SK-N-SH (cell line): ENCODE measurements at regions not wholly inside any gene's neighbourhood (a gene's known extent, or its start where the extent isn't known, plus 50 kb on each side); places are given as distances from the start of the nearest gene placed in this dataset.

Experiments
- CTCF ChIA-PET: fragments of 300-600, 350-600 bp; formaldehyde crosslinking; extraction: SDS; loops from one replicate; lab custom pipeline; 2021; lab: Yijun Ruan, JAX
- POLR2A ChIA-PET: fragments of 350-600 bp; sonication (Branson Sonifier 250); formaldehyde crosslinking; extraction: SDS; loops from one replicate; lab custom pipeline; 2020; ENCODE audit warnings: antibody characterized with exemption, inconsistent platforms; lab: Yijun Ruan, JAX
- DNase-seq: peaks from one replicate; pipeline ENCODE4 v3.0.0; 2012
- H2AFZ ChIP-seq: fragments of 200-600 bp; sonication (generic); 2 replicates; pipeline ENCODE4 v1.8.1; 2016; ENCODE audit warnings: antibody characterized with exemption, mild to moderate bottlenecking, low read depth
- H3F3A ChIP-seq: fragments of 200-600 bp; sonication (generic); replicated peaks from 2 replicates; pipeline ENCODE3; 2016; ENCODE audit warnings: antibody characterized with exemption, mild to moderate bottlenecking; ENCODE audit not compliant: insufficient read depth
- H3K27ac ChIP-seq, 2 experiments: fragments of 200-500 bp in 1 of 2; fragments of 200-600 bp in 1 of 2; sonication (Bioruptor generic) in 1 of 2; sonication (generic), shearing (Covaris generic) in 1 of 2; 2 replicates each; pipeline versions ENCODE4 v1.5.1 to v1.6.1; 2014 to 2016; ENCODE audit warnings: low read depth in 2 of 2, inconsistent platforms in 1 of 2, low read length in 1 of 2, mild to moderate bottlenecking in 1 of 2, mixed read lengths in 1 of 2
- H3K27me3 ChIP-seq: fragments of 200-600 bp; sonication (generic), shearing (Covaris generic); 2 replicates; pipeline ENCODE4 v1.6.1; 2016; ENCODE audit warnings: mixed run types; ENCODE audit not compliant: insufficient read depth
- H3K36me3 ChIP-seq, 2 experiments: fragments of 200-500 bp in 1 of 2; fragments of 200-600 bp in 1 of 2; sonication (Bioruptor generic) in 1 of 2; sonication (generic) in 1 of 2; replicated peaks in 1 of 2; 2 replicates each; pipeline versions ENCODE3 to v1.5.1; 2014 to 2016; ENCODE audit warnings: low read length in 1 of 2, mild to moderate bottlenecking in 1 of 2; ENCODE audit not compliant: insufficient read depth in 2 of 2, control insufficient read depth in 1 of 2
- H3K4me1 ChIP-seq, 2 experiments: fragments of 200-500 bp in 1 of 2; fragments of 200-600 bp in 1 of 2; sonication (Bioruptor generic) in 1 of 2; sonication (generic), shearing (Covaris generic) in 1 of 2; 2 replicates each; pipeline versions ENCODE4 v1.5.1 to v1.6.1; 2014 to 2016; ENCODE audit warnings: low read depth in 1 of 2, low read length in 1 of 2, mixed run types in 1 of 2; ENCODE audit not compliant: insufficient read depth in 2 of 2, control insufficient read depth in 1 of 2
- H3K4me2 ChIP-seq: fragments of 200-600 bp; sonication (generic), shearing (Covaris generic); 2 replicates; pipeline ENCODE4 v1.6.1; 2017; ENCODE audit warnings: mixed run types
- H3K4me3 ChIP-seq, 2 experiments: fragments of 200-500 bp in 1 of 2; fragments of 200-600 bp in 1 of 2; sonication (Bioruptor generic) in 1 of 2; sonication (generic), shearing (Covaris generic) in 1 of 2; 2 replicates each; pipeline versions ENCODE4 v1.5.1 to v1.8.1; 2014 to 2016; ENCODE audit warnings: low read depth in 2 of 2, inconsistent platforms in 1 of 2, low read length in 1 of 2, mild to moderate bottlenecking in 1 of 2, mixed read lengths in 1 of 2, moderate library complexity in 1 of 2
- H3K79me2 ChIP-seq: fragments of 200-600 bp; sonication (generic); 2 replicates; pipeline ENCODE4 v1.8.1; 2017; ENCODE audit warnings: mild to moderate bottlenecking; ENCODE audit not compliant: insufficient read depth
- H3K9ac ChIP-seq: fragments of 200-600 bp; sonication (generic); 2 replicates; pipeline ENCODE4 v1.6.1; 2017; ENCODE audit warnings: mixed run types
- H3K9me2 ChIP-seq: fragments of 200-600 bp; sonication (generic); 2 replicates; pipeline ENCODE4 v1.6.1; 2017; ENCODE audit warnings: mixed run types
- H3K9me3 ChIP-seq: fragments of 200-600 bp; sonication (generic); 2 replicates; pipeline ENCODE4 v1.6.1; 2017; ENCODE audit warnings: mixed run types, mild to moderate bottlenecking, moderate library complexity
- H4K20me1 ChIP-seq: fragments of 200-600 bp; sonication (generic); 2 replicates; pipeline ENCODE4 v1.6.1; 2017; ENCODE audit warnings: mild to moderate bottlenecking, mixed run types; ENCODE audit not compliant: insufficient read depth
- CHD2 ChIP-seq: fragments of 150-350 bp; IDR thresholded peaks from 2 replicates; pipeline ENCODE4 v1.6.1; 2018; ENCODE audit warnings: low read length; ENCODE audit not compliant: partially characterized antibody
- EP300 ChIP-seq, 2 experiments: IDR thresholded peaks; 2 replicates each; pipeline versions ENCODE4 v1.4.0 to v1.6.1; 2012; ENCODE audit warnings: borderline replicate concordance in 1 of 2, low read depth in 1 of 2, low read length in 1 of 2
- EZH2phosphoT487 ChIP-seq: fragments of 200-600 bp; sonication (generic); IDR thresholded peaks from 2 replicates; pipeline ENCODE4 v1.6.1; 2017; ENCODE audit warnings: low read depth, mixed run types, mild to moderate bottlenecking, antibody characterized with exemption, moderate library complexity, borderline replicate concordance
- FOSL2 ChIP-seq: IDR thresholded peaks from 2 replicates; pipeline ENCODE4 v1.4.0; 2012; ENCODE audit warnings: low read depth, mild to moderate bottlenecking, moderate library complexity, borderline replicate concordance
- FOXJ3 ChIP-seq: sonication (generic); formaldehyde crosslinking; IDR thresholded peaks from 2 replicates; pipeline ENCODE4 v1.5.1; 2020; ENCODE audit warnings: mild to moderate bottlenecking, missing genetic modification reagents
- GATA2 ChIP-seq: sonication (generic); formaldehyde crosslinking; IDR thresholded peaks from 2 replicates; pipeline ENCODE4 v1.5.0; 2020; ENCODE audit warnings: mild to moderate bottlenecking, missing genetic modification reagents
- JUND ChIP-seq: IDR thresholded peaks from 2 replicates; pipeline ENCODE4 v1.4.0; 2012
- POLR2AphosphoS5 ChIP-seq: IDR thresholded peaks from 2 replicates; pipeline ENCODE4 v1.6.1; 2012; ENCODE audit warnings: low read depth, low read length
- RAD21 ChIP-seq: IDR thresholded peaks from 2 replicates; pipeline ENCODE4 v1.6.1; 2012; ENCODE audit warnings: mild to moderate bottlenecking, low read length
- RCOR1 ChIP-seq: fragments of 150-350 bp; IDR thresholded peaks from 2 replicates; pipeline ENCODE4 v1.6.1; 2017; ENCODE audit warnings: antibody characterized with exemption, low read length
- RXRA ChIP-seq: IDR thresholded peaks from 2 replicates; pipeline ENCODE4 v1.4.0; 2012; ENCODE audit warnings: low read depth, mild to moderate bottlenecking, borderline replicate concordance
- TCF12 ChIP-seq: IDR thresholded peaks from 2 replicates; pipeline ENCODE4 v1.4.0; 2012
- WGBS: methylation state at CpG from one replicate; pipeline ENCODE4 v1.1.6; 2017; ENCODE audit warnings: low lambda C conversion rate; 5-methylcytosine and 5-hydroxymethylcytosine counted together
- TF ChIP-seq, protein P1 (sequence below): IDR thresholded peaks from 2 replicates; pipeline ENCODE4 v1.6.1; 2012; ENCODE audit warnings: mild to moderate bottlenecking, low read depth, low read length, moderate library complexity
- TF ChIP-seq, protein P2 (sequence below): IDR thresholded peaks from 2 replicates; pipeline ENCODE4; 2012
- TF ChIP-seq, protein P3 (sequence below): fragments of 150-350 bp; IDR thresholded peaks from 2 replicates; pipeline ENCODE4 v1.6.1; 2017; ENCODE audit warnings: antibody characterized with exemption, low read length, low read depth, borderline replicate concordance
- TF ChIP-seq, protein P4 (sequence below): IDR thresholded peaks from 2 replicates; pipeline ENCODE4 v1.4.0; 2012; ENCODE audit warnings: low read depth
- TF ChIP-seq, protein P5 (sequence below): IDR thresholded peaks from 2 replicates; pipeline ENCODE4 v1.4.0; 2012; ENCODE audit warnings: low read depth, borderline replicate concordance

DNA sequence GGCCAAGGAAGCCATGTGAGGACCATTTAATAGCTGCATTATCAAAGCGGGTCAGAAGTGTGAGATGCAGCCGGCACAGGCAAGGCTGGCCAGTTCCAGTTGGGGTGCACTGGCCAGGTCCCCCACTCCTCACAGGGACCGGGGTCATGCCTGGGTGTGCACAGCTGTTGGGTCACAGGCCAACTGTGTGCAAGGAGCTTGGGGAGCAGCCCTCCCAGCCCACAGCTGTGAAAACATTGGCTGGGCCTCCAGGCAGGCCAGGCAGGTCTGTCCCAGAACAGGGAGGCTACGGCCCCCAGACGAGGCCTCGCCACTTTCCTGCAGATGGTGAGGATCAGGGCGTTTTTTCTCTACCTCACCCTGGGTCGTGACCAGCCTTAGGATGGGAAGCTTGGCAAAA, 521.0 kb downstream of the NTRK3 start (continued):
- TF ChIP-seq, protein P1, sequence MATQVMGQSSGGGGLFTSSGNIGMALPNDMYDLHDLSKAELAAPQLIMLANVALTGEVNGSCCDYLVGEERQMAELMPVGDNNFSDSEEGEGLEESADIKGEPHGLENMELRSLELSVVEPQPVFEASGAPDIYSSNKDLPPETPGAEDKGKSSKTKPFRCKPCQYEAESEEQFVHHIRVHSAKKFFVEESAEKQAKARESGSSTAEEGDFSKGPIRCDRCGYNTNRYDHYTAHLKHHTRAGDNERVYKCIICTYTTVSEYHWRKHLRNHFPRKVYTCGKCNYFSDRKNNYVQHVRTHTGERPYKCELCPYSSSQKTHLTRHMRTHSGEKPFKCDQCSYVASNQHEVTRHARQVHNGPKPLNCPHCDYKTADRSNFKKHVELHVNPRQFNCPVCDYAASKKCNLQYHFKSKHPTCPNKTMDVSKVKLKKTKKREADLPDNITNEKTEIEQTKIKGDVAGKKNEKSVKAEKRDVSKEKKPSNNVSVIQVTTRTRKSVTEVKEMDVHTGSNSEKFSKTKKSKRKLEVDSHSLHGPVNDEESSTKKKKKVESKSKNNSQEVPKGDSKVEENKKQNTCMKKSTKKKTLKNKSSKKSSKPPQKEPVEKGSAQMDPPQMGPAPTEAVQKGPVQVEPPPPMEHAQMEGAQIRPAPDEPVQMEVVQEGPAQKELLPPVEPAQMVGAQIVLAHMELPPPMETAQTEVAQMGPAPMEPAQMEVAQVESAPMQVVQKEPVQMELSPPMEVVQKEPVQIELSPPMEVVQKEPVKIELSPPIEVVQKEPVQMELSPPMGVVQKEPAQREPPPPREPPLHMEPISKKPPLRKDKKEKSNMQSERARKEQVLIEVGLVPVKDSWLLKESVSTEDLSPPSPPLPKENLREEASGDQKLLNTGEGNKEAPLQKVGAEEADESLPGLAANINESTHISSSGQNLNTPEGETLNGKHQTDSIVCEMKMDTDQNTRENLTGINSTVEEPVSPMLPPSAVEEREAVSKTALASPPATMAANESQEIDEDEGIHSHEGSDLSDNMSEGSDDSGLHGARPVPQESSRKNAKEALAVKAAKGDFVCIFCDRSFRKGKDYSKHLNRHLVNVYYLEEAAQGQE = no peak
- TF ChIP-seq FOSL2 (no peak), RCOR1 (no peak), FOXJ3 (CRISPR knock-in tag) (no peak), EZH2phosphoT487 (no peak), RAD21 (no peak), JUND (no peak), EP300 (IDR thresholded peaks at IDR 0.05; ENCODE audit: borderline replicate concordance in 1 of 2, low read depth in 1 of 2, low read length in 1 of 2) (no peak), GATA2 (CRISPR knock-in tag) (no peak), CHD2 (no peak)
- TF ChIP-seq, protein P2, sequence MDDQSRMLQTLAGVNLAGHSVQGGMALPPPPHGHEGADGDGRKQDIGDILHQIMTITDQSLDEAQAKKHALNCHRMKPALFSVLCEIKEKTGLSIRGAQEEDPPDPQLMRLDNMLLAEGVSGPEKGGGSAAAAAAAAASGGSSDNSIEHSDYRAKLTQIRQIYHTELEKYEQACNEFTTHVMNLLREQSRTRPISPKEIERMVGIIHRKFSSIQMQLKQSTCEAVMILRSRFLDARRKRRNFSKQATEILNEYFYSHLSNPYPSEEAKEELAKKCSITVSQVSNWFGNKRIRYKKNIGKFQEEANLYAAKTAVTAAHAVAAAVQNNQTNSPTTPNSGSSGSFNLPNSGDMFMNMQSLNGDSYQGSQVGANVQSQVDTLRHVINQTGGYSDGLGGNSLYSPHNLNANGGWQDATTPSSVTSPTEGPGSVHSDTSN = no peak
- TF ChIP-seq, protein P3, sequence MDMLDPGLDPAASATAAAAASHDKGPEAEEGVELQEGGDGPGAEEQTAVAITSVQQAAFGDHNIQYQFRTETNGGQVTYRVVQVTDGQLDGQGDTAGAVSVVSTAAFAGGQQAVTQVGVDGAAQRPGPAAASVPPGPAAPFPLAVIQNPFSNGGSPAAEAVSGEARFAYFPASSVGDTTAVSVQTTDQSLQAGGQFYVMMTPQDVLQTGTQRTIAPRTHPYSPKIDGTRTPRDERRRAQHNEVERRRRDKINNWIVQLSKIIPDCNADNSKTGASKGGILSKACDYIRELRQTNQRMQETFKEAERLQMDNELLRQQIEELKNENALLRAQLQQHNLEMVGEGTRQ = no peak
- TF ChIP-seq, all 33 proteins: peak for 0

DNA sequence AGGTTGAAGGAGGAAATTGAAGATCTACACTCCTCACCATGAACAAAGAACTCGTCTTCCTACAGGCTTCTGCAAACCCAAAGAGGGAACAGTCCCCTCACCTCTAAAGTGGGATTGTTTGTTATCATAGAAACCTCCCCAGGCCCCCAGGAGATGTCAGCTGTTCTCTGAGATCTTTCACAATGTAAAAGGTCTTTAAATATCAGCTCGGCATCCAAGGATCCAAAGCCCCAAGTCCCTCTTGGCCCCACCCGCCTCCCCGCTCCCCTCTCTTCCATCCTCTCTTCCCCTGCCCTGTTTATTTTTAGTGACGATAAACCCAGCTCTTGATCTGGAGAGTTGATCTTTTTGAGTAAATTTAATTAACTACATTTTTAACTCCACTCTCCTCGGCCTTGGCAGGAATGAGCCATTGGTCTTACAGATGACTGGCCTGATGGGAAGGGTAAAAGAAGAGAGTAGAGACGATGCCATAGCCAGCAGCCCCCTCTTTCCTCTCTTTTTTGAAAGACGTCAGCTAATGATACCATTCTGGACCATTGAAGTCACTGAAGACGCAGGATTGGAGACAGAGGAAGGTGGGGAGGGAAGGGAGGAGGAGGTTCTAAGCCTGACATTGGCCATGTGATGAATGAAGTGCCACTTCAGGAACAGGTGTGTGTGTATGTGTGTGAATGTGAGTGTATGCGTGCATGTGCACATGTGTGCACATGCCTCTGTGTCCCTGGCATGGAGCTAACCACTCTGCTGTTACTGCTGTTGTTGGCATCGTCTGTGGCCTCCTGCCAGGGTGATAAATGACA, 521.8 kb downstream of the NTRK3 start:
- Histone ChIP-seq H3K79me2 (no peaks in the 10 kb centered on the region), H3F3A (peaks cover 5% of the 10 kb centered on the region), H3K27me3 (no peaks in the 10 kb centered on the region), H3K36me3 (no peaks in the 10 kb centered on the region), H3K9ac (no peak overlapping the region), H2AFZ (no peak overlapping the region), H3K27ac (no peak overlapping the region; a peak in 1 of 4 replicates), H3K4me3 (no peak overlapping the region), H3K4me1 (peaks cover 17 to 27% of the 10 kb centered on the region in 2 experiments), H3K9me3 (no peaks in the 10 kb centered on the region), H4K20me1 (no peaks in the 10 kb centered on the region), H3K4me2 (peak overlapping the region; percentile 5; the same call in 1 of the 2 replicates), H3K9me2 (no peaks in the 10 kb centered on the region)
- DNase-seq = no peak
- CTCF ChIA-PET = interaction anchor here (1.1 to 1.4 kb wide), 3 partner anchors 11 to 1503 kb away, joined by 3 read pairs; no protein-coding TSS in a partner anchor
- TF ChIP-seq, protein P4, sequence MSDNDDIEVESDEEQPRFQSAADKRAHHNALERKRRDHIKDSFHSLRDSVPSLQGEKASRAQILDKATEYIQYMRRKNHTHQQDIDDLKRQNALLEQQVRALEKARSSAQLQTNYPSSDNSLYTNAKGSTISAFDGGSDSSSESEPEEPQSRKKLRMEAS = no peak
- TF ChIP-seq POLR2AphosphoS5 = no peak
- TF ChIP-seq, protein P5, sequence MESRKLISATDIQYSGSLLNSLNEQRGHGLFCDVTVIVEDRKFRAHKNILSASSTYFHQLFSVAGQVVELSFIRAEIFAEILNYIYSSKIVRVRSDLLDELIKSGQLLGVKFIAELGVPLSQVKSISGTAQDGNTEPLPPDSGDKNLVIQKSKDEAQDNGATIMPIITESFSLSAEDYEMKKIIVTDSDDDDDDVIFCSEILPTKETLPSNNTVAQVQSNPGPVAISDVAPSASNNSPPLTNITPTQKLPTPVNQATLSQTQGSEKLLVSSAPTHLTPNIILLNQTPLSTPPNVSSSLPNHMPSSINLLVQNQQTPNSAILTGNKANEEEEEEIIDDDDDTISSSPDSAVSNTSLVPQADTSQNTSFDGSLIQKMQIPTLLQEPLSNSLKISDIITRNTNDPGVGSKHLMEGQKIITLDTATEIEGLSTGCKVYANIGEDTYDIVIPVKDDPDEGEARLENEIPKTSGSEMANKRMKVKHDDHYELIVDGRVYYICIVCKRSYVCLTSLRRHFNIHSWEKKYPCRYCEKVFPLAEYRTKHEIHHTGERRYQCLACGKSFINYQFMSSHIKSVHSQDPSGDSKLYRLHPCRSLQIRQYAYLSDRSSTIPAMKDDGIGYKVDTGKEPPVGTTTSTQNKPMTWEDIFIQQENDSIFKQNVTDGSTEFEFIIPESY = no peak
- no peak for TF ChIP-seq RXRA
- 0 out of 2 replicates have a peak, but pooled peaks have one; percentile 16 for TF ChIP-seq GATA2 (CRISPR knock-in tag)
- TF ChIP-seq, protein P1 = no peak
- TF ChIP-seq TCF12 = no peak
- TF ChIP-seq RAD21 = no peak
- POLR2A ChIA-PET = interaction anchor here (0.7 to 1.2 kb wide), 2 partner anchors 12 to 1942 kb away, joined by 3 to 4 read pairs; no protein-coding TSS in a partner anchor
- 61% methylated on average over 11 of the region's 11 CpGs for whole genome bisulfite sequencing
